ENCODE measurements at regions not wholly inside any gene's neighbourhood (a gene's known extent, or its start where the extent isn't known, plus 50 kb on each side); places are given as distances from the start of the nearest gene placed in this dataset.

- no peaks in the 10 kb centered on the region for H3K27me3 ChIP-seq (ENCODE audit: insufficient read depth in 3 of 3, low read length in 2 of 3)
- intact Hi-C loops (cut with DNase I) = no loop called here
- H3K9me3 ChIP-seq = no peaks in the 10 kb centered on the region
- no peaks in the 10 kb centered on the region for H3K4me1 ChIP-seq
- H3K36me3 ChIP-seq (ENCODE audit: insufficient read depth in 1 of 2, low read depth in 1 of 2) = no peaks in the 10 kb centered on the region
- DNase-seq (no peak), ATAC-seq (no peak)
- no peak overlapping the region for H3K27ac ChIP-seq
- TF ChIP-seq CTCF (IDR thresholded peaks at IDR 0.05) = no peak
- no peak overlapping the region for H3K4me3 ChIP-seq
These were observed 375.1 kb downstream of the FAT4 start for GRCh38 chr4:125689805-125690204.

GRCh38 chr4:125693228-125693627 lies 378.5 kb downstream of the FAT4 start:
- no peaks in the 10 kb centered on the region for H3K27me3 ChIP-seq (ENCODE audit: insufficient read depth in 3 of 3, low read length in 2 of 3)
- no peaks in the 10 kb centered on the region for H3K9me3 ChIP-seq
- no peak for TF ChIP-seq CTCF (IDR thresholded peaks at IDR 0.05)
- H3K4me3 ChIP-seq = no peak overlapping the region
- DNase-seq (no peak), ATAC-seq (no peak)
- no peaks in the 10 kb centered on the region for H3K36me3 ChIP-seq (ENCODE audit: insufficient read depth in 1 of 2, low read depth in 1 of 2)
- no peaks in the 10 kb centered on the region for H3K4me1 ChIP-seq
- intact Hi-C loops (cut with DNase I) = no loop called here
- no peak overlapping the region for H3K27ac ChIP-seq

GRCh38 chr4:125702406-125702805 lies 387.7 kb downstream of the FAT4 start:
- no peaks in the 10 kb centered on the region for H3K4me1 ChIP-seq
- intact Hi-C loops (cut with DNase I) = no loop called here
- H3K9me3 ChIP-seq = no peaks in the 10 kb centered on the region
- H3K27me3 ChIP-seq (ENCODE audit: insufficient read depth in 3 of 3, low read length in 2 of 3) = no peaks in the 10 kb centered on the region
- no peak for ATAC-seq
- H3K27ac ChIP-seq = no peak overlapping the region
- DNase-seq = no peak
- TF ChIP-seq CTCF (IDR thresholded peaks at IDR 0.05) = no peak
- H3K4me3 ChIP-seq = no peak overlapping the region
- no peaks in the 10 kb centered on the region for H3K36me3 ChIP-seq (ENCODE audit: insufficient read depth in 1 of 2, low read depth in 1 of 2)

- H3K4me3 ChIP-seq = no peak overlapping the region
- DNase-seq (no peak), ATAC-seq (no peak)
- no peaks in the 10 kb centered on the region for H3K4me1 ChIP-seq
- H3K36me3 ChIP-seq (ENCODE audit: insufficient read depth in 1 of 2, low read depth in 1 of 2) = no peaks in the 10 kb centered on the region
- H3K27ac ChIP-seq = no peak overlapping the region
- WGBS, 3 donors = 26 to 44% (median 29%) methylated on average over 1 of the region's 1 CpG
- no peak for TF ChIP-seq CTCF (IDR thresholded peaks at IDR 0.05)
- H3K27me3 ChIP-seq (ENCODE audit: insufficient read depth in 3 of 3, low read length in 2 of 3) = no peaks in the 10 kb centered on the region
- no peaks in the 10 kb centered on the region for H3K9me3 ChIP-seq
- intact Hi-C loops (cut with DNase I) = no loop called here
These were observed 388.7 kb downstream of the FAT4 start for GRCh38 chr4:125703443-125703842.

GRCh38 chr4:125704726-125705125 lies 390.0 kb downstream of the FAT4 start:
- 61 to 68% (median 67%) methylated on average over 3 of the region's 3 CpGs for WGBS, 3 donors
- no peak for TF ChIP-seq CTCF (IDR thresholded peaks at IDR 0.05)
- DNase-seq (no peak), ATAC-seq (no peak)
- no peak overlapping the region for H3K27ac ChIP-seq
- no peaks in the 10 kb centered on the region for H3K36me3 ChIP-seq (ENCODE audit: insufficient read depth in 1 of 2, low read depth in 1 of 2)
- H3K27me3 ChIP-seq (ENCODE audit: insufficient read depth in 3 of 3, low read length in 2 of 3) = no peaks in the 10 kb centered on the region
- intact Hi-C loops (cut with DNase I) = no loop called here
- no peaks in the 10 kb centered on the region for H3K4me1 ChIP-seq
- no peaks in the 10 kb centered on the region for H3K9me3 ChIP-seq
- H3K4me3 ChIP-seq = no peak overlapping the region

Measured in psoas muscle (tissue), 7 donors.